IPS DF 6.9 (cell line): ENCODE measurements at regions not wholly inside any gene's neighbourhood (a gene's known extent, or its start where the extent isn't known, plus 50 kb on each side); places are given as distances from the start of the nearest gene placed in this dataset.

Experiments
- DNase-seq: peaks from one replicate; pipeline ENCODE4 v3.0.0-alpha.2; 2013; ENCODE audit warnings: low read depth, low spot score
- H3K27ac ChIP-seq: one replicate; pipeline ENCODE4 v1.5.1; 2013; ENCODE audit warnings: low read length, control low read depth
- H3K27me3 ChIP-seq: 2 replicates; pipeline ENCODE4 v1.6.1; 2013; ENCODE audit warnings: mild to moderate bottlenecking, low read length; ENCODE audit not compliant: control insufficient read depth, insufficient read depth
- H3K36me3 ChIP-seq: 2 replicates; pipeline ENCODE4 v1.6.1; 2013; ENCODE audit warnings: low read length; ENCODE audit not compliant: control insufficient read depth, insufficient read depth
- H3K4me1 ChIP-seq: 2 replicates; pipeline ENCODE4 v1.6.1; 2013; ENCODE audit warnings: low read length; ENCODE audit not compliant: control insufficient read depth, insufficient read depth
- H3K4me3 ChIP-seq: 2 replicates; pipeline ENCODE4 v1.5.1; 2013; ENCODE audit warnings: mild to moderate bottlenecking, low read length
- H3K9me3 ChIP-seq: 2 replicates; pipeline ENCODE4 v1.6.1; 2013; ENCODE audit warnings: low read length, inconsistent platforms; ENCODE audit not compliant: control insufficient read depth, insufficient read depth
- WGBS: extraction: QIAGEN DNeasy Blood & Tissue Kit; methylation state at CpG from one replicate; pipeline ENCODE4 v1.1.7; 2013; ENCODE audit warnings: mixed read lengths, missing lambda C conversion rate; ENCODE audit not compliant: insufficient read length, insufficient coverage; 5-methylcytosine and 5-hydroxymethylcytosine counted together

- WGBS, result no CpG with 5 or more reads among the region's 1 CpG
- no peaks in the 10 kb centered on the region for H3K36me3 ChIP-seq
- H3K4me1 ChIP-seq, result no peaks in the 10 kb centered on the region
- DNase-seq, result no peak
- H3K27ac ChIP-seq, result no peak overlapping the region
- no peak overlapping the region for H3K4me3 ChIP-seq
- H3K9me3 ChIP-seq, result no peaks in the 10 kb centered on the region
- H3K27me3 ChIP-seq, result no peaks in the 10 kb centered on the region
These were observed 374.1 kb upstream of the HTR1E start for GRCh38 chr6:86563197-86563596.

- Histone ChIP-seq H3K9me3 (no peaks in the 10 kb centered on the region), H3K27ac (no peak overlapping the region), H3K27me3 (no peaks in the 10 kb centered on the region), H3K4me1 (no peaks in the 10 kb centered on the region), H3K36me3 (no peaks in the 10 kb centered on the region), H3K4me3 (no peak overlapping the region)
- DNase-seq, result no peak
- WGBS, result no CpG with 5 or more reads among the region's 2 CpGs
These were observed 379.0 kb upstream of the HTR1E start for GRCh38 chr6:86558318-86558717.

GRCh38 chr6:86537292-86537861, 400.0 kb upstream of the HTR1E start:
- Histone ChIP-seq H3K36me3 (no peaks in the 10 kb centered on the region), H3K4me3 (no peak overlapping the region), H3K27ac (no peak overlapping the region), H3K9me3 (no peaks in the 10 kb centered on the region), H3K4me1 (no peaks in the 10 kb centered on the region), H3K27me3 (no peaks in the 10 kb centered on the region)
- no CpG with 5 or more reads among the region's 2 CpGs for WGBS
- no peak for DNase-seq

GRCh38 chr6:86536121-86536520, 401.2 kb upstream of the HTR1E start:
- Histone ChIP-seq H3K4me1 (no peaks in the 10 kb centered on the region), H3K4me3 (no peak overlapping the region), H3K9me3 (no peaks in the 10 kb centered on the region), H3K36me3 (no peaks in the 10 kb centered on the region), H3K27me3 (no peaks in the 10 kb centered on the region), H3K27ac (no peak overlapping the region)
- no peak for DNase-seq

GRCh38 chr6:86535100-86535499, 402.2 kb upstream of the HTR1E start:
- no peak for DNase-seq
- Histone ChIP-seq H3K4me1 (no peaks in the 10 kb centered on the region), H3K4me3 (no peak overlapping the region), H3K27ac (no peak overlapping the region), H3K36me3 (no peaks in the 10 kb centered on the region), H3K27me3 (no peaks in the 10 kb centered on the region), H3K9me3 (no peaks in the 10 kb centered on the region)
- WGBS, result no CpG with 5 or more reads among the region's 1 CpG

GRCh38 chr6:86529635-86530034, 407.7 kb upstream of the HTR1E start:
- no peak for DNase-seq
- no peaks in the 10 kb centered on the region for H3K36me3 ChIP-seq
- H3K27ac ChIP-seq, result no peak overlapping the region
- no peak overlapping the region for H3K4me3 ChIP-seq
- no peaks in the 10 kb centered on the region for H3K4me1 ChIP-seq
- H3K9me3 ChIP-seq, result no peaks in the 10 kb centered on the region
- no peaks in the 10 kb centered on the region for H3K27me3 ChIP-seq
- WGBS, result no CpG with 5 or more reads among the region's 1 CpG

- DNase-seq, result no peak
- Histone ChIP-seq H3K9me3 (no peaks in the 10 kb centered on the region), H3K27me3 (no peaks in the 10 kb centered on the region), H3K36me3 (no peaks in the 10 kb centered on the region), H3K4me1 (no peaks in the 10 kb centered on the region), H3K27ac (no peak overlapping the region), H3K4me3 (no peak overlapping the region)
- no CpG with 5 or more reads among the region's 1 CpG for WGBS
These were observed 411.1 kb upstream of the HTR1E start for GRCh38 chr6:86526238-86526637.

GRCh38 chr6:86516087-86516486, 421.2 kb upstream of the HTR1E start:
- Histone ChIP-seq H3K4me3 (no peak overlapping the region), H3K4me1 (peaks cover 1% of the 10 kb centered on the region; the same call in 1 of the 2 replicates), H3K27me3 (no peaks in the 10 kb centered on the region), H3K9me3 (no peaks in the 10 kb centered on the region), H3K27ac (no peak overlapping the region), H3K36me3 (no peaks in the 10 kb centered on the region)
- WGBS, result no CpG with 5 or more reads among the region's 4 CpGs
- no peak for DNase-seq

GRCh38 chr6:86511962-86512361, 425.4 kb upstream of the HTR1E start:
- no peaks in the 10 kb centered on the region for H3K27me3 ChIP-seq
- no peaks in the 10 kb centered on the region for H3K36me3 ChIP-seq
- DNase-seq, result no peak
- no peaks in the 10 kb centered on the region for H3K9me3 ChIP-seq
- no peak overlapping the region for H3K27ac ChIP-seq
- peaks cover 1% of the 10 kb centered on the region; the same call in 1 of the 2 replicates for H3K4me1 ChIP-seq
- no peak overlapping the region for H3K4me3 ChIP-seq

GRCh38 chr6:86508230-86508629, 429.1 kb upstream of the HTR1E start:
- Histone ChIP-seq H3K27ac (no peak overlapping the region), H3K27me3 (no peaks in the 10 kb centered on the region), H3K9me3 (no peaks in the 10 kb centered on the region), H3K4me1 (peaks cover 1% of the 10 kb centered on the region; the same call in 1 of the 2 replicates), H3K4me3 (no peak overlapping the region), H3K36me3 (no peaks in the 10 kb centered on the region)
- DNase-seq, result no peak
- WGBS, result no CpG with 5 or more reads among the region's 3 CpGs

- H3K9me3 ChIP-seq, result peaks cover 2% of the 10 kb centered on the region; the same call in 1 of the 2 replicates
- H3K27me3 ChIP-seq, result no peaks in the 10 kb centered on the region
- no peaks in the 10 kb centered on the region for H3K4me1 ChIP-seq
- DNase-seq, result no peak
- H3K27ac ChIP-seq, result no peak overlapping the region
- H3K36me3 ChIP-seq, result no peaks in the 10 kb centered on the region
- no CpG with 5 or more reads among the region's 3 CpGs for WGBS
- H3K4me3 ChIP-seq, result no peak overlapping the region
These were observed 434.8 kb upstream of the HTR1E start for GRCh38 chr6:86502497-86502896.
